Activated CD4-positive, CD25-positive, alpha-beta regulatory T cell treated with anti-CD3 and anti-CD28 coated beads, Interleukin-2, amount 50 U/mL, for 72 hours (primary cell): ENCODE measurements at regions not wholly inside any gene's neighbourhood (a gene's known extent, or its start where the extent isn't known, plus 50 kb on each side); places are given as distances from the start of the nearest gene placed in this dataset.
A peak's percentile ranks its signal among the peaks of the same experiment; 100 is the strongest.
"Not testable (repeated sequence)": the region's sequence is repeated elsewhere in the genome, so short reads cannot be mapped to it uniquely, and the experiment has no call there.

Experiments used
- DNase-seq: peaks from one replicate; pipeline ENCODE4 v3.0.0; 2021

- DNase-seq, result no peak
Measured at GRCh38 chr2:12486205-12487118, 230.3 kb upstream of the TRIB2 start.

GRCh38 chr2:12487253-12488004 lies 229.3 kb upstream of the TRIB2 start:
- DNase-seq, result no peak

- no peak for DNase-seq
Measured at GRCh38 chr2:12488352-12489318, 228.1 kb upstream of the TRIB2 start.

GRCh38 chr2:12490641-12491040 lies 226.1 kb upstream of the TRIB2 start:
- no peak for DNase-seq

GRCh38 chr2:12492360-12492759 lies 224.4 kb upstream of the TRIB2 start:
- not testable (repeated sequence) for DNase-seq

GRCh38 chr2:12493031-12493513 lies 223.7 kb upstream of the TRIB2 start:
- no peak for DNase-seq

GRCh38 chr2:12495247-12495868 lies 221.4 kb upstream of the TRIB2 start:
- no peak for DNase-seq

GRCh38 chr2:12498286-12498685 lies 218.4 kb upstream of the TRIB2 start:
- DNase-seq, result no peak

- DNase-seq, result no peak
Measured at GRCh38 chr2:12498704-12499103, 218.0 kb upstream of the TRIB2 start.

- DNase-seq, result no peak
Measured at GRCh38 chr2:12500899-12501298, 215.8 kb upstream of the TRIB2 start.

- DNase-seq, result no peak
Measured at GRCh38 chr2:12501469-12502158, 215.1 kb upstream of the TRIB2 start.

GRCh38 chr2:12502759-12503158 lies 214.0 kb upstream of the TRIB2 start:
- DNase-seq, result no peak

GRCh38 chr2:12504443-12504842 lies 212.3 kb upstream of the TRIB2 start:
- no peak for DNase-seq

- no peak for DNase-seq
Measured at GRCh38 chr2:12506846-12507245, 209.9 kb upstream of the TRIB2 start.

- peak; percentile 60 for DNase-seq
Measured at GRCh38 chr2:12507295-12507694, 209.4 kb upstream of the TRIB2 start.

GRCh38 chr2:12510070-12510469 lies 206.7 kb upstream of the TRIB2 start:
- DNase-seq, result no peak

GRCh38 chr2:12513339-12513738 lies 203.4 kb upstream of the TRIB2 start:
- DNase-seq, result no peak

GRCh38 chr2:12514168-12514567 lies 202.6 kb upstream of the TRIB2 start:
- no peak for DNase-seq

- DNase-seq, result no peak
Measured at GRCh38 chr2:12514631-12515437, 201.9 kb upstream of the TRIB2 start.

- no peak for DNase-seq
Measured at GRCh38 chr2:12515871-12516270, 200.9 kb upstream of the TRIB2 start.
